A673 (cell line): ENCODE measurements at regions not wholly inside any gene's neighbourhood (a gene's known extent, or its start where the extent isn't known, plus 50 kb on each side); places are given as distances from the start of the nearest gene placed in this dataset.

Source experiments
- BruUV-seq: library from RNA; stranded (reverse); fragments of 400-500 nt; replicated peaks from 2 replicates; lab custom pipeline; 2021; lab: Mats Ljungman, UMichigan
- CTCF ChIA-PET: fragments of 300-600 bp; sonication (Branson Sonifier 250); formaldehyde crosslinking; loops from one replicate; lab custom pipeline; 2022; ENCODE audit warnings: antibody characterized with exemption; lab: Charles Lee
- POLR2A ChIA-PET: fragments of 300-600 bp; sonication (Branson Sonifier 250); formaldehyde crosslinking; loops from one replicate; lab custom pipeline; 2022; ENCODE audit warnings: antibody characterized with exemption; ENCODE audit not compliant: low non-redundant PET; lab: Charles Lee
- DNase-seq: peaks from one replicate; pipeline ENCODE4 v3.0.0-alpha.2; 2015; ENCODE audit warnings: low spot score
- H3K27ac ChIP-seq: fragments of 200-600 bp; sonication (generic); 2 replicates; pipeline ENCODE4 v1.5.1; 2016; ENCODE audit warnings: mixed run types, low read depth, mild to moderate bottlenecking, mixed read lengths, antibody characterized with exemption, low read length; ENCODE audit not compliant: poor library complexity, severe bottlenecking
- H3K27me3 ChIP-seq: fragments of 200-600 bp; sonication (generic); replicated peaks from 2 replicates; pipeline ENCODE4 v1.6.1; 2017; ENCODE audit warnings: mixed run types, low read depth, mild to moderate bottlenecking, mixed read lengths, antibody characterized with exemption, low read length; ENCODE audit not compliant: insufficient read depth, poor library complexity
- H3K36me3 ChIP-seq: fragments of 200-600 bp; sonication (generic); 2 replicates; pipeline ENCODE4 v1.6.1; 2016; ENCODE audit warnings: mixed run types, mild to moderate bottlenecking, mixed read lengths, antibody characterized with exemption, low read length; ENCODE audit not compliant: insufficient read depth, poor library complexity, severe bottlenecking
- H3K4me1 ChIP-seq: fragments of 200-600 bp; sonication (generic); 2 replicates; pipeline ENCODE4 v1.6.1; 2017; ENCODE audit warnings: mixed run types, mild to moderate bottlenecking, mixed read lengths, antibody characterized with exemption, low read length; ENCODE audit not compliant: insufficient read depth, poor library complexity, severe bottlenecking
- H3K4me3 ChIP-seq: fragments of 200-600 bp; sonication (generic); 2 replicates; pipeline ENCODE4 v1.5.1; 2016; ENCODE audit warnings: low read depth, mixed run types, mild to moderate bottlenecking, mixed read lengths, low read length; ENCODE audit not compliant: poor library complexity, severe bottlenecking
- H3K9me3 ChIP-seq: fragments of 200-600 bp; sonication (generic); 2 replicates; pipeline ENCODE4 v1.6.1; 2016; ENCODE audit warnings: mixed run types, low read depth, mild to moderate bottlenecking, mixed read lengths, antibody characterized with exemption, low read length; ENCODE audit not compliant: poor library complexity, severe bottlenecking
- CTCF ChIP-seq: fragments of 300-800, 200-600 bp; sonication (generic); conservative IDR thresholded peaks from 2 replicates; pipeline ENCODE4 v1.5.1; 2017; ENCODE audit warnings: low read depth, mild to moderate bottlenecking, antibody characterized with exemption, low read length, moderate library complexity, mixed read lengths
- EZH2 ChIP-seq: fragments of 200-600 bp; sonication (generic); IDR thresholded peaks from 2 replicates; pipeline ENCODE4 v1.6.1; 2017; ENCODE audit warnings: borderline replicate concordance, low read depth, mild to moderate bottlenecking, mixed read lengths, antibody characterized with exemption, low read length; ENCODE audit not compliant: poor library complexity, severe bottlenecking
- intact Hi-C: fragments of 100-400 bp; cut with micrococcal nuclease; formaldehyde crosslinking; loops from one replicate; pipeline ENCODE4 v1.10.0; 2022; ENCODE audit not compliant: unreplicated experiment

- intact Hi-C loops: no loop called here
- TF ChIP-seq CTCF (no peak), EZH2 (no peak)
- BruUV-seq: no TSS peak
Measured at GRCh38 chrX:38917954-38918353, 116.7 kb downstream of the MID1IP1 start.

GRCh38 chrX:38919202-38919601 lies 117.9 kb downstream of the MID1IP1 start:
- TF ChIP-seq CTCF: no peak
- TF ChIP-seq EZH2: no peak
- Histone ChIP-seq H3K36me3 (no peaks in the 10 kb centered on the region), H3K27ac (no peak overlapping the region), H3K9me3 (no peaks in the 10 kb centered on the region), H3K4me1 (no peaks in the 10 kb centered on the region), H3K27me3 (no peaks in the 10 kb centered on the region), H3K4me3 (no peak overlapping the region)
- ChIA-PET POLR2A (no interaction called here), CTCF (no interaction called here)
- no peak for DNase-seq
- BruUV-seq: no TSS peak
- intact Hi-C loops: no loop called here

More at GRCh38 chrX:38917954-38918353, 116.7 kb downstream of the MID1IP1 start:
- Histone ChIP-seq H3K36me3 (no peaks in the 10 kb centered on the region), H3K4me1 (no peaks in the 10 kb centered on the region), H3K4me3 (no peak overlapping the region), H3K27ac (no peak overlapping the region), H3K9me3 (no peaks in the 10 kb centered on the region), H3K27me3 (no peaks in the 10 kb centered on the region)
- ChIA-PET POLR2A (no interaction called here), CTCF (interaction anchor here (0.5 kb wide), 1 partner anchor 1596 kb away, joined by 3 read pairs; no protein-coding TSS in a partner anchor)
- DNase-seq: no peak

GRCh38 chrX:38919853-38920528 lies 118.7 kb downstream of the MID1IP1 start:
- TF ChIP-seq CTCF (no peak), EZH2 (no peak)
- intact Hi-C loops: no loop called here
- POLR2A ChIA-PET: no interaction called here

More at GRCh38 chrX:38919853-38920528, 118.7 kb downstream of the MID1IP1 start:
- Histone ChIP-seq H3K27ac (no peak overlapping the region), H3K4me1 (no peaks in the 10 kb centered on the region), H3K4me3 (no peak overlapping the region), H3K36me3 (no peaks in the 10 kb centered on the region), H3K27me3 (no peaks in the 10 kb centered on the region), H3K9me3 (no peaks in the 10 kb centered on the region)
- CTCF ChIA-PET: no interaction called here
- no peak for DNase-seq
- BruUV-seq: no TSS peak
